ENCODE measurements at regions not wholly inside any gene's neighbourhood (a gene's known extent, or its start where the extent isn't known, plus 50 kb on each side); places are given as distances from the start of the nearest gene placed in this dataset.
"Not testable (repeated sequence)": the region's sequence is repeated elsewhere in the genome, so short reads cannot be mapped to it uniquely, and the experiment has no call there.

- no peak for DNase-seq
Measured at GRCh38 chr11:29482510-29482909, 534.3 kb downstream of the KCNA4 start.

- DNase-seq = no peak
Measured at GRCh38 chr11:29481738-29482137, 535.1 kb downstream of the KCNA4 start.

- DNase-seq = no peak
Measured at GRCh38 chr11:29480981-29481380, 535.8 kb downstream of the KCNA4 start.

GRCh38 chr11:29458252-29458651, 558.6 kb downstream of the KCNA4 start:
- no peak for DNase-seq

GRCh38 chr11:29452146-29452545, 564.7 kb downstream of the KCNA4 start:
- DNase-seq = peak; percentile 77

GRCh38 chr11:29449281-29450074, 567.4 kb downstream of the KCNA4 start:
- peak; percentile 43 for DNase-seq

GRCh38 chr11:29448246-29448877, 568.5 kb downstream of the KCNA4 start:
- peak; percentile 28 for DNase-seq

GRCh38 chr11:29447821-29448220, 569.0 kb downstream of the KCNA4 start:
- no peak for DNase-seq

GRCh38 chr11:29446132-29446531, 570.7 kb downstream of the KCNA4 start:
- DNase-seq = no peak

- DNase-seq = not testable (repeated sequence)
Measured at GRCh38 chr11:29445191-29445590, 571.6 kb downstream of the KCNA4 start.

- DNase-seq = no peak
Measured at GRCh38 chr11:29438815-29439214, 578.0 kb downstream of the KCNA4 start.

- no peak for DNase-seq
Measured at GRCh38 chr11:29435421-29435820, 581.4 kb downstream of the KCNA4 start.

GRCh38 chr11:29432719-29433325, 584.0 kb downstream of the KCNA4 start:
- DNase-seq = no peak

GRCh38 chr11:29405305-29405704, 611.5 kb downstream of the KCNA4 start:
- no peak for DNase-seq

GRCh38 chr11:29395555-29396072, 621.2 kb downstream of the KCNA4 start:
- DNase-seq = no peak

GRCh38 chr11:29389793-29390192, 627.0 kb downstream of the KCNA4 start:
- DNase-seq = no peak

- no peak for DNase-seq
Measured at GRCh38 chr11:29373725-29374124, 643.1 kb downstream of the KCNA4 start.

- no peak for DNase-seq
Measured at GRCh38 chr11:29368126-29368525, 648.7 kb downstream of the KCNA4 start.

- no peak for DNase-seq
Measured at GRCh38 chr11:29364006-29364405, 652.8 kb downstream of the KCNA4 start.

GRCh38 chr11:29361369-29361768, 655.5 kb downstream of the KCNA4 start:
- DNase-seq = peak; percentile 14

GRCh38 chr11:29353833-29354232, 663.0 kb downstream of the KCNA4 start:
- DNase-seq = no peak

- peak; percentile 53 for DNase-seq
Measured at GRCh38 chr11:29352273-29352795, 664.5 kb downstream of the KCNA4 start.

GRCh38 chr11:29351301-29351873, 665.4 kb downstream of the KCNA4 start:
- no peak for DNase-seq
